ENCODE measurements at regions not wholly inside any gene's neighbourhood (a gene's known extent, or its start where the extent isn't known, plus 50 kb on each side); places are given as distances from the start of the nearest gene placed in this dataset.

GRCh38 chr11:134668076-134668475 lies 256.0 kb upstream of the B3GAT1 start:
- Histone ChIP-seq H3K4me1 (no peaks in the 10 kb centered on the region), H3K9me3 (peaks cover 0 to 6% (median 0%) of the 10 kb centered on the region in 3 donors), H3K27me3 (peaks cover 39% of the 10 kb centered on the region), H3K27ac (no peak overlapping the region), H3K4me3 (no peak overlapping the region), H3K36me3 (no peaks in the 10 kb centered on the region)
- TF ChIP-seq, protein P1, sequence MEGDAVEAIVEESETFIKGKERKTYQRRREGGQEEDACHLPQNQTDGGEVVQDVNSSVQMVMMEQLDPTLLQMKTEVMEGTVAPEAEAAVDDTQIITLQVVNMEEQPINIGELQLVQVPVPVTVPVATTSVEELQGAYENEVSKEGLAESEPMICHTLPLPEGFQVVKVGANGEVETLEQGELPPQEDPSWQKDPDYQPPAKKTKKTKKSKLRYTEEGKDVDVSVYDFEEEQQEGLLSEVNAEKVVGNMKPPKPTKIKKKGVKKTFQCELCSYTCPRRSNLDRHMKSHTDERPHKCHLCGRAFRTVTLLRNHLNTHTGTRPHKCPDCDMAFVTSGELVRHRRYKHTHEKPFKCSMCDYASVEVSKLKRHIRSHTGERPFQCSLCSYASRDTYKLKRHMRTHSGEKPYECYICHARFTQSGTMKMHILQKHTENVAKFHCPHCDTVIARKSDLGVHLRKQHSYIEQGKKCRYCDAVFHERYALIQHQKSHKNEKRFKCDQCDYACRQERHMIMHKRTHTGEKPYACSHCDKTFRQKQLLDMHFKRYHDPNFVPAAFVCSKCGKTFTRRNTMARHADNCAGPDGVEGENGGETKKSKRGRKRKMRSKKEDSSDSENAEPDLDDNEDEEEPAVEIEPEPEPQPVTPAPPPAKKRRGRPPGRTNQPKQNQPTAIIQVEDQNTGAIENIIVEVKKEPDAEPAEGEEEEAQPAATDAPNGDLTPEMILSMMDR (IDR thresholded peaks at IDR 0.05): no peak
- no peak for TF ChIP-seq EP300 (IDR thresholded peaks at IDR 0.05)
- TF ChIP-seq POLR2AphosphoS5 (IDR thresholded peaks at IDR 0.05): no peak
- TF ChIP-seq POLR2A (IDR thresholded peaks at IDR 0.05): no peak
- 87 to 95% methylated on average over 2 to 4 of the region's 15 CpGs for WGBS, 2 donors (ENCODE audit: low coverage in 1 of 2)
- no peak for ATAC-seq

- Histone ChIP-seq H3K9me3 (peaks cover 0 to 6% (median 0%) of the 10 kb centered on the region in 3 donors), H3K4me1 (no peaks in the 10 kb centered on the region), H3K4me3 (no peak overlapping the region), H3K27ac (no peak overlapping the region), H3K36me3 (no peaks in the 10 kb centered on the region), H3K27me3 (peaks cover 39% of the 10 kb centered on the region)
- WGBS, 2 donors (ENCODE audit: low coverage in 1 of 2): 85 to 90% methylated on average over 5 to 6 of the region's 9 CpGs
- TF ChIP-seq POLR2AphosphoS5 (IDR thresholded peaks at IDR 0.05): no peak
- TF ChIP-seq POLR2A (IDR thresholded peaks at IDR 0.05): no peak
- TF ChIP-seq, protein P1 (IDR thresholded peaks at IDR 0.05): no peak
- TF ChIP-seq EP300 (IDR thresholded peaks at IDR 0.05): no peak
- ATAC-seq: no peak
Measured at GRCh38 chr11:134667505-134667904, 255.5 kb upstream of the B3GAT1 start.

GRCh38 chr11:134667175-134667500 lies 255.1 kb upstream of the B3GAT1 start:
- 56 to 71% methylated on average over 3 to 4 of the region's 4 CpGs for WGBS, 2 donors (ENCODE audit: low coverage in 1 of 2)
- TF ChIP-seq POLR2A (IDR thresholded peaks at IDR 0.05): no peak
- TF ChIP-seq, protein P1 (IDR thresholded peaks at IDR 0.05): no peak
- no peak for TF ChIP-seq EP300 (IDR thresholded peaks at IDR 0.05)
- no peak for TF ChIP-seq POLR2AphosphoS5 (IDR thresholded peaks at IDR 0.05)

GRCh38 chr11:134666273-134667174 lies 254.5 kb upstream of the B3GAT1 start:
- Histone ChIP-seq H3K4me3 (no peak overlapping the region), H3K36me3 (no peaks in the 10 kb centered on the region), H3K27me3 (peaks cover 38% of the 10 kb centered on the region), H3K9me3 (peaks cover 0 to 6% (median 0%) of the 10 kb centered on the region in 3 donors), H3K4me1 (no peaks in the 10 kb centered on the region), H3K27ac (no peak overlapping the region)
- TF ChIP-seq EP300 (IDR thresholded peaks at IDR 0.05) (no peak), POLR2A (IDR thresholded peaks at IDR 0.05) (no peak), POLR2AphosphoS5 (IDR thresholded peaks at IDR 0.05) (no peak)
- TF ChIP-seq, protein P1 (IDR thresholded peaks at IDR 0.05): no peak
- 47 to 90% methylated on average over 2 of the region's 13 CpGs for WGBS, 2 donors (ENCODE audit: low coverage in 1 of 2)
- no peak for ATAC-seq

More at GRCh38 chr11:134667175-134667500, 255.1 kb upstream of the B3GAT1 start:
- Histone ChIP-seq H3K27me3 (peaks cover 39% of the 10 kb centered on the region), H3K36me3 (no peaks in the 10 kb centered on the region), H3K27ac (no peak overlapping the region), H3K4me1 (no peaks in the 10 kb centered on the region), H3K4me3 (no peak overlapping the region), H3K9me3 (peaks cover 0 to 6% (median 0%) of the 10 kb centered on the region in 3 donors)
- ATAC-seq: no peak
